ENCODE measurements at regions not wholly inside any gene's neighbourhood (a gene's known extent, or its start where the extent isn't known, plus 50 kb on each side); places are given as distances from the start of the nearest gene placed in this dataset.

DNA sequence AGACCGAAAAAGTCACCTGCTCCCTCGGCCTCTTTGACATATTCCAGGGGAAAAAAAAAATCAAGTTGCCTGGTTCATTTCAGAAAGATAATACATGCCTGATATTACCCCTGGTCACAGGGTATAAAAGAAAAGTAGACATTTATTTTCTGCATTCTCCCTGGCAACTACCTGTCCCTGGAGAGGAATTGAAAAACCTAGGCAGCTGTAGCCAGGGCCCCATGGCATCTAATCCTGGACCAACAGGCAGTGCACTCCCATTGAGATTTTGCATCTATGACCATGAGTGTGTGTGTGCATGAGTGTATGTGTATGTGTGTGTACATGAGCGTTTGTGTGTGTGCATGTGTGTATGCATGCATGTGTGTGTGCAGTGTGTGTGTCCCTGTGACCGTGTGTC, 338.2 kb upstream of the PFKP start:
- TF ChIP-seq, protein P1, sequence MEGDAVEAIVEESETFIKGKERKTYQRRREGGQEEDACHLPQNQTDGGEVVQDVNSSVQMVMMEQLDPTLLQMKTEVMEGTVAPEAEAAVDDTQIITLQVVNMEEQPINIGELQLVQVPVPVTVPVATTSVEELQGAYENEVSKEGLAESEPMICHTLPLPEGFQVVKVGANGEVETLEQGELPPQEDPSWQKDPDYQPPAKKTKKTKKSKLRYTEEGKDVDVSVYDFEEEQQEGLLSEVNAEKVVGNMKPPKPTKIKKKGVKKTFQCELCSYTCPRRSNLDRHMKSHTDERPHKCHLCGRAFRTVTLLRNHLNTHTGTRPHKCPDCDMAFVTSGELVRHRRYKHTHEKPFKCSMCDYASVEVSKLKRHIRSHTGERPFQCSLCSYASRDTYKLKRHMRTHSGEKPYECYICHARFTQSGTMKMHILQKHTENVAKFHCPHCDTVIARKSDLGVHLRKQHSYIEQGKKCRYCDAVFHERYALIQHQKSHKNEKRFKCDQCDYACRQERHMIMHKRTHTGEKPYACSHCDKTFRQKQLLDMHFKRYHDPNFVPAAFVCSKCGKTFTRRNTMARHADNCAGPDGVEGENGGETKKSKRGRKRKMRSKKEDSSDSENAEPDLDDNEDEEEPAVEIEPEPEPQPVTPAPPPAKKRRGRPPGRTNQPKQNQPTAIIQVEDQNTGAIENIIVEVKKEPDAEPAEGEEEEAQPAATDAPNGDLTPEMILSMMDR (conservative IDR thresholded peaks at IDR 0.05), result no peak
- TF ChIP-seq ZFX (IDR thresholded peaks at IDR 0.05), result no peak

Measured in C4-2B (cell line).